Neural cell (in vitro differentiated cells): ENCODE measurements at regions not wholly inside any gene's neighbourhood (a gene's known extent, or its start where the extent isn't known, plus 50 kb on each side); places are given as distances from the start of the nearest gene placed in this dataset.

ENCODE experiments used
- CTCF ChIP-seq: fragments of 450-650 bp; IDR thresholded peaks from 2 replicates; pipeline ENCODE4 v1.5.1; 2014; ENCODE audit warnings: antibody characterized with exemption, mild to moderate bottlenecking, moderate library complexity; ENCODE audit not compliant: poor library complexity, severe bottlenecking
- MXI1 ChIP-seq: fragments of 450-650 bp; conservative IDR thresholded peaks from 2 replicates; pipeline ENCODE4 v1.6.1; 2014; ENCODE audit warnings: antibody characterized with exemption, mild to moderate bottlenecking; ENCODE audit not compliant: poor library complexity, severe bottlenecking
- POLR2AphosphoS5 ChIP-seq: IDR thresholded peaks from 2 replicates; pipeline ENCODE4 v1.6.1; 2012
- TAF1 ChIP-seq: IDR thresholded peaks from 2 replicates; pipeline ENCODE4 v1.6.1; 2012; ENCODE audit warnings: low read depth

- no peak for TF ChIP-seq MXI1
- no peak for TF ChIP-seq POLR2AphosphoS5
- TF ChIP-seq CTCF = no peak
- TF ChIP-seq TAF1 = no peak
These were observed 425.8 kb upstream of the PABPC4L start for GRCh38 chr4:134627366-134627765.
